ENCODE measurements at regions not wholly inside any gene's neighbourhood (a gene's known extent, or its start where the extent isn't known, plus 50 kb on each side); places are given as distances from the start of the nearest gene placed in this dataset.

DNA sequence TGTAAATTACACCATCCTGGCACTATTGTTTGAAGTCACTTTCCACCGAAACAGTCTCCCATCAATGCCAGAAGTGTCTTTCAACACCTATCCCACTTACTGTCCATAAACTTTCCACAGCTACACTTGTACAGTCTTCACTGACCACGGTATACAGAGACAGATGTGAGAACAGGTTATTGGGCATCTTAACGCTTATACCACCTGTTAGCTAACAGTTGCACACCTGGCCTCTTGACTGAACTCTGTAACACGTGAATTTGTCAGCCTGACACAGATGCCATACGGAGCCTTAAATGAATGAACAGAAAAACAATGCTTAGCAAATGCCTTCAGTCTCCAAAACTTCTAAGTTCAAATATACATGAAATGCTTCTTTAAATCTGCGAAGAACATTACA, 440.5 kb downstream of the SHQ1 start:
- no peaks in the 10 kb centered on the region for H3K9me3 Mint-ChIP-seq
- peaks cover 2% of the 10 kb centered on the region for H3K36me3 Mint-ChIP-seq (ENCODE audit: insufficient read depth)
- H3K4me1 Mint-ChIP-seq: peaks cover 78% of the 10 kb centered on the region
- DNase-seq (ENCODE audit: low spot score in 2 of 2) (no peak), ATAC-seq (replicated peaks; ENCODE audit: extremely low read depth, poor library complexity, severe bottlenecking) (no peak)
- H3K27me3 Mint-ChIP-seq: no peaks in the 10 kb centered on the region
- no peak overlapping the region for H3K27ac Mint-ChIP-seq (ENCODE audit: low read depth)
- no peak overlapping the region for H3K4me3 Mint-ChIP-seq

DNA sequence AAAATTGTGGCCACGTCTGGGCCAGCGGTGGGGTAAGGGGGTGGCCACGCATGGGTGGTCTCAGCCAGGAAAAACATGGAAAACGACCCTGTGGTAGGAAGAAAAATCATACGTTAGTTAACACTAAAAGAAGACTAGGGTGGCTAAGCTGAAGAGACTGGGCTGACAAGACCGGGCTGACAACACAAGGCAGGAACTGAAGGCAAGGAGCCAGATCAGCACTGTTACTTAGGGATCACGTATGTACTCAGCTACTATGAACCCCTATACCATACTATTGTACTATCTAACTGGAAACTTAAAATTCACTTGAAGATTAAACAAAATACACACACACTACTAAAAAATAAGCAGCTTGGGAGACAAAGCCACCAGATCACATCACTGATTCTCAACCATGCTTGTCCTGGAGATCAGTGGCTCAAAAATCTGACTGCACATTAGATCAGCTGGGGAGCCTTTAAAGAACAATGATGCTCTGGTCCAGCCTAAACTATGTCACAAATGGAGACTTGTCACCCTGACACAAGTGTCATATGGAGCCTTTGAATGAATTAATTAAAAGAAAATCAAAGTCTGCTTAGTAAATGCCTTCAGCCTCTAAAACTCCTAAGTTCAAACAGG, 442.2 kb downstream of the SHQ1 start:
- Mint-ChIP-seq H3K4me1 (peaks cover 68% of the 10 kb centered on the region), H3K9me3 (no peaks in the 10 kb centered on the region), H3K4me3 (no peak overlapping the region), H3K27ac (ENCODE audit: low read depth) (peak overlapping the region; percentile 4), H3K27me3 (no peaks in the 10 kb centered on the region), H3K36me3 (ENCODE audit: insufficient read depth) (peaks cover 2% of the 10 kb centered on the region)
- DNase-seq (ENCODE audit: low spot score in 2 of 2) (no peak), ATAC-seq (replicated peaks; ENCODE audit: extremely low read depth, poor library complexity, severe bottlenecking) (no peak)

DNA sequence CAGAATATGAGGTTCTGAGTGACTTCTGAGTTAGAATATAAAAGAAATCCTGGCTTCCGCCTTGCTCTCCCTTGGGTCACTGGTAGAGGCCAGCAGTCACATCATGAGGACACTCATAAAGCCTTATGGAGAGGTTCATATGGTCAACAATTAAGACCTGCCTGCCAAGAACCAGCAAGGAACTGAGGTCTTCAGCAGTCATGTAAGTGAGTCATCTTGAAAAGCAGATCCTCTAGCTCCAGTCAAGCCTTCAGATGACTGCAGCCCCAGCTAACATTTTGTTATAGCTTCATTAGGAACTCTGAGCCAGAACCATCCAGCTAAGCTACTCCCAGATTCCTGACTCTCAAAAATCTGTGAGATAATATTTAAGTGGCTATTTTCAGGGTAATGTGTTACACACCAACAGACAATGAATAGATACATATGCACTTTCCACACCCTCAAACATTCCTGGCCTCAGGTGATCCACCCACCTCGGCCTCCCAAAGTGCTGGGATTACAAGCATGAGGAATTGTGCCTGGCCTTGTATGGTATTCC, 447.2 kb downstream of the SHQ1 start:
- no peak for ATAC-seq (replicated peaks; ENCODE audit: extremely low read depth, poor library complexity, severe bottlenecking)
- no peak for DNase-seq (ENCODE audit: low spot score in 2 of 2)
- peaks cover 11% of the 10 kb centered on the region for H3K36me3 Mint-ChIP-seq (ENCODE audit: insufficient read depth)
- H3K4me3 Mint-ChIP-seq: no peak overlapping the region
- no peaks in the 10 kb centered on the region for H3K27me3 Mint-ChIP-seq
- no peaks in the 10 kb centered on the region for H3K9me3 Mint-ChIP-seq
- no peak overlapping the region for H3K27ac Mint-ChIP-seq (ENCODE audit: low read depth)
- peaks cover 60% of the 10 kb centered on the region for H3K4me1 Mint-ChIP-seq

DNA sequence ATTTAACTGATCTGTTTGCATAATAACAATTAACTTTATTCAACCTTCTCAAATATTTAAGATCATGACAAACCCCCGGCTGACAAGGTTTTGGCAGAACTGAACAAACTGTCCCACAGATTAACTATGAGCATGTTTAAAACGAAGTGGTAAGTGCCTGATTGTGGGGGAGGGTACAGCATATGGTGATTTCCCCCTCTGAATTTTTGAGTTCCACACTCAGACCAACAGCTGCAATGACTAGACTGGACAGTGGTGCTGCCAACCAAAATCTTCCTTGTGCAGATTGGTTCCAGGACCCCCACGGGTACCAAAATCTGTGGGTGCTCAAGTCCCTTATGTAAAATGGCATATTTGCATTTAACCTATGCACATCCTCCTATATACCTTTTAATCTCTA, 449.5 kb downstream of the SHQ1 start:
- Mint-ChIP-seq H3K4me1 (peaks cover 61% of the 10 kb centered on the region), H3K9me3 (no peaks in the 10 kb centered on the region), H3K36me3 (ENCODE audit: insufficient read depth) (peaks cover 9% of the 10 kb centered on the region), H3K27ac (ENCODE audit: low read depth) (no peak overlapping the region), H3K27me3 (no peaks in the 10 kb centered on the region), H3K4me3 (no peak overlapping the region)
- DNase-seq (ENCODE audit: low spot score in 2 of 2) (no peak), ATAC-seq (replicated peaks; ENCODE audit: extremely low read depth, poor library complexity, severe bottlenecking) (no peak)

DNA sequence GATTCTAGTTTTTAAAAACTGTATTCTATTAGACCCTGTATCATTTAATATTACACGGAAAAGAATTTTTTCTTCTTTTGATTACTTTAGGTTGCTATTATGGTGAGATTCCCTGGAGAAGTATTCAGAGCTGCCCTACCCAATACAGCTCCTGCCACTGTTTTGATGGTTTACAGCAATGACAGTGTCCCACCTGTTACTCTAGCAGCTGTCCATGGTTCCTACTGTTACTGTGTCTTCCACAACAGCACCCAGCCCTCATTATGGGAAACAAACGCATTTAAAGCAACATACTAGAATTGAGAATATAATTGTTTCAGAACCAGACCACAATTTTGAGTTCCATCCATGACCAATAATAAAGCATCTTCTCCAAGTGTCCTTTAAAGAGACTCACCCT, 450.7 kb downstream of the SHQ1 start:
- Mint-ChIP-seq H3K4me1 (peaks cover 64% of the 10 kb centered on the region), H3K27me3 (no peaks in the 10 kb centered on the region), H3K27ac (ENCODE audit: low read depth) (no peak overlapping the region), H3K9me3 (no peaks in the 10 kb centered on the region), H3K36me3 (ENCODE audit: insufficient read depth) (peaks cover 9% of the 10 kb centered on the region), H3K4me3 (no peak overlapping the region)
- ATAC-seq (replicated peaks; ENCODE audit: extremely low read depth, poor library complexity, severe bottlenecking): no peak
- DNase-seq (ENCODE audit: low spot score in 2 of 2): no peak

DNA sequence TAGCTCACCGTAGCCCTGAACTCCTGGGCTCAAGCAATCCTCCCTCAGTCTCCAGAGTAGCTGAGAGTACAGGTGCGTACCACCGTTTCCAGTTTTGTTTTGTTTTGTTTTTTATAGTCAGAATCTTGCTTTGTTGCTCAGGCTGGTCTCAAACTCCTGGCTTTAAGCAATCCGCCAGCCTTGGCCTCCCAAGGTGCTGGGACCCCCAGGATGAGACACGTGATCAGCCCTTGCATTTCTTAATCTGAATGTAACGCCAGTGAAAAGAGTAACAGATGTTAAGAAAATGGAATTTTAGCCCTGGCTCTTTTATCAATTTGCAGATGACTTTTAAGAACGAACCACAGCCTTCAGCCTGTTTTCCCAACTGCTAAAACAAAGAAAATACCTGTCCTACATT, 451.3 kb downstream of the SHQ1 start:
- peaks cover 64% of the 10 kb centered on the region for H3K4me1 Mint-ChIP-seq

DNA sequence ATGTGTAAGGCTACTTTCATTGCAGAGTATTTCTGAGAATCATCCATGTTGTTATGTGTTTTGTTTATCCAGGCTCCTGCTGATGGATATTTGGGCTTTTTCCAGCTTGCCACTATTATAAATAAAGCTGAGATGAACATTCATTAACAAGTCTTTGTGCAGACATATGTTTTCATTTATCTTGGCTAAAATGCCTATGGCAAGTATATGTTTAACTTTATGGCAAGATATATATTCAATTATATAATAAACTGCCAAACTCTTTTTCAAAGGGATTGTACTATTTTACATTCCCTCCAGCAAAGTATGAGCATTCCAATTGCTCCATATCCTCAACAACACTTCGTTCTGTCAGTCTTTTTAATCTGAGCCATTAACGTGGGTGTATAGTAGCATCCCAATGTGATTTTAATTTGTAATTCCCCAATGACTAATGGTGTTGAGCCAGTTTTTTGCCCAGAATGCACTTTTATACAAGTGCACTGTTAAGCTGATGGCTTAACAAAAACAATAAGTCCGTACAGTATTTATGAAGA, 452.4 kb downstream of the SHQ1 start:
- Mint-ChIP-seq H3K4me3 (no peak overlapping the region), H3K27ac (ENCODE audit: low read depth) (no peak overlapping the region), H3K9me3 (no peaks in the 10 kb centered on the region), H3K4me1 (peaks cover 58% of the 10 kb centered on the region), H3K27me3 (no peaks in the 10 kb centered on the region), H3K36me3 (ENCODE audit: insufficient read depth) (peaks cover 9% of the 10 kb centered on the region)
- ATAC-seq (replicated peaks; ENCODE audit: extremely low read depth, poor library complexity, severe bottlenecking): no peak
- DNase-seq (ENCODE audit: low spot score in 2 of 2): no peak

More for the DNA sequence above, 451.3 kb downstream of the SHQ1 start:
- H3K27ac Mint-ChIP-seq (ENCODE audit: low read depth): no peak overlapping the region
- no peak for ATAC-seq (replicated peaks; ENCODE audit: extremely low read depth, poor library complexity, severe bottlenecking)
- H3K4me3 Mint-ChIP-seq: no peak overlapping the region
- H3K9me3 Mint-ChIP-seq: no peaks in the 10 kb centered on the region
- DNase-seq (ENCODE audit: low spot score in 2 of 2): no peak
- peaks cover 9% of the 10 kb centered on the region for H3K36me3 Mint-ChIP-seq (ENCODE audit: insufficient read depth)
- no peaks in the 10 kb centered on the region for H3K27me3 Mint-ChIP-seq

DNA sequence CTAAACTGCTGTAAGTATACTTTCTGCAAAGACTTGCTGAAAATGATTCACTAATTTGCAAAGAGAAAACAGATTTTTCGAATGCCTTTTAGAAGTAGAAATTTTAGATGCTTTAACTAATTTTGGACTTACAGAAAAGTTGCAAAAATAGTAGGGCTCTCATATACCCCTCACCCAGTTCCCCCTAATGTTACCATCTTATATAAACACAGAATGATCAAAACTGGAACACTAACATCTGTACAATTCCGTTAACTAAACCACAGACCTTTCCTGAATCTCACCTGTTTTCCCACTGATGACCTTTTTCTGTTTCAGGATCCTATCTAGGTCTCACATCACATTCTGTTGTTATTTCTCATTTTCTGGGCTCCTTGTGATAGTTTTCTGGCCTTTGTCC, 454.8 kb downstream of the SHQ1 start:
- no peak overlapping the region for H3K27ac Mint-ChIP-seq (ENCODE audit: low read depth)
- no peak overlapping the region for H3K4me3 Mint-ChIP-seq
- H3K9me3 Mint-ChIP-seq: no peaks in the 10 kb centered on the region
- H3K27me3 Mint-ChIP-seq: no peaks in the 10 kb centered on the region
- no peak for ATAC-seq (replicated peaks; ENCODE audit: extremely low read depth, poor library complexity, severe bottlenecking)
- H3K4me1 Mint-ChIP-seq: peaks cover 51% of the 10 kb centered on the region
- DNase-seq (ENCODE audit: low spot score in 2 of 2): no peak
- H3K36me3 Mint-ChIP-seq (ENCODE audit: insufficient read depth): peaks cover 2% of the 10 kb centered on the region

DNA sequence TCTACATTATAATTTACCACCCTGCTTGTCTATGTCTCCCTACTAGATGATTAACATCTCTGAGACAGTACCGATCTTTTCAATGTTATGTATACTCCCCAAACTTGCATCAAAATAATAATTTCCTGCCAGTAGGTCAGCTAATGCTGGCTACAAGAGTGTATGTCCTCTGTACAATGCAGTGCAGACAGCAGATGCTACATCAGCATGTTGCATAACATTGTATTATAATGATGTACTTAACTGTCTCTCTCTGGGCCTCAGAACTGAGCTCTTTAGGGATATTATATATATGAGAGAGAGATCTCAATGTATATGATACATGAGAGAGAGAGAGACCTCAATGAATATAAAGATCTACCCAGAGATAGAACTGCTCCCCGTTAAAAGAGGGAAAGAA, 456.6 kb downstream of the SHQ1 start:
- Mint-ChIP-seq H3K36me3 (ENCODE audit: insufficient read depth) (no peaks in the 10 kb centered on the region), H3K27me3 (no peaks in the 10 kb centered on the region), H3K4me1 (peaks cover 48% of the 10 kb centered on the region), H3K27ac (ENCODE audit: low read depth) (no peak overlapping the region), H3K4me3 (no peak overlapping the region), H3K9me3 (no peaks in the 10 kb centered on the region)
- ATAC-seq (replicated peaks; ENCODE audit: extremely low read depth, poor library complexity, severe bottlenecking) (no peak), DNase-seq (ENCODE audit: low spot score in 2 of 2) (no peak)

DNA sequence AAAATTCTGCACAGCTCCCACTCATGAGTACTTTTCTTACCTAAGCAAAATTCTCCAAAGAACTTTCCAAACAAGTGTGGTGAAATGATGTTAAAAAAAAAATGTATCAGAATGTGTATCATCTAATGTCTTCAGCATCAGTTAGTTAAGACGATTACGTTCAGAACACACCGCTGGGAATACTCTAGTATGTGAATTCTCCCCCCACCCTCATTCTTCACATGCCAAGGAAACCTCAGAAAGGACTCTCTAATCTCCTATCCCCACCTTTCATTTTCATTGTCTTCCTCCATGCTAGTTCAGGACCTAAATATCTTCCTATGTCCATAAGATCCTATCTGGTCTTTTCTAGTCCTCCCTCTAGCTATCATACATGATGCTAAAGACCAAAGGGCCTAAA, 457.4 kb downstream of the SHQ1 start:
- Mint-ChIP-seq H3K27ac (ENCODE audit: low read depth) (no peak overlapping the region), H3K36me3 (ENCODE audit: insufficient read depth) (no peaks in the 10 kb centered on the region), H3K27me3 (no peaks in the 10 kb centered on the region), H3K4me3 (no peak overlapping the region), H3K4me1 (peaks cover 48% of the 10 kb centered on the region), H3K9me3 (no peaks in the 10 kb centered on the region)
- no peak for DNase-seq (ENCODE audit: low spot score in 2 of 2)
- no peak for ATAC-seq (replicated peaks; ENCODE audit: extremely low read depth, poor library complexity, severe bottlenecking)

DNA sequence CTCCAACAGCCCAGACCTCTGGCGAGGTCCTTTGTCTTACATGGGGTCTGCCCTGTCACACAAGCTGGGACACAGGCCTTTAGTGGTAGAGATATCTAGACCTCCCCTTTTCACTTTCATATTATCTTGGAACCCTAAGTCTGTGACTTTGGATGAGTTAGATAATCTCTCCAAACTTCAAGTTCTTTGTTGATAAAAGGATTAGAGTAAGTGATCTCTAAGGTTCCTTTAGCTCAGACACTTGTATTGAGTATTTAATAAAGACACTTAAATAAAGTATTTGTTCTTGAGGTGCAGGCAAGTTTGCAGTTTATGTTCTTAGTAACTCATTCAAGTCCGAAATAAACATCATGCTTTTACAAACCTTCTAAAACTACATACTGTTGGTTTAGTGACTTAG, 459.6 kb downstream of the SHQ1 start:
- H3K27me3 Mint-ChIP-seq: no peaks in the 10 kb centered on the region
- ATAC-seq (replicated peaks; ENCODE audit: extremely low read depth, poor library complexity, severe bottlenecking): no peak
- H3K4me3 Mint-ChIP-seq: no peak overlapping the region
- H3K27ac Mint-ChIP-seq (ENCODE audit: low read depth): peak overlapping the region; percentile 7
- no peaks in the 10 kb centered on the region for H3K36me3 Mint-ChIP-seq (ENCODE audit: insufficient read depth)
- peaks cover 47% of the 10 kb centered on the region for H3K4me1 Mint-ChIP-seq
- no peak for DNase-seq (ENCODE audit: low spot score in 2 of 2)
- H3K9me3 Mint-ChIP-seq: no peaks in the 10 kb centered on the region

DNA sequence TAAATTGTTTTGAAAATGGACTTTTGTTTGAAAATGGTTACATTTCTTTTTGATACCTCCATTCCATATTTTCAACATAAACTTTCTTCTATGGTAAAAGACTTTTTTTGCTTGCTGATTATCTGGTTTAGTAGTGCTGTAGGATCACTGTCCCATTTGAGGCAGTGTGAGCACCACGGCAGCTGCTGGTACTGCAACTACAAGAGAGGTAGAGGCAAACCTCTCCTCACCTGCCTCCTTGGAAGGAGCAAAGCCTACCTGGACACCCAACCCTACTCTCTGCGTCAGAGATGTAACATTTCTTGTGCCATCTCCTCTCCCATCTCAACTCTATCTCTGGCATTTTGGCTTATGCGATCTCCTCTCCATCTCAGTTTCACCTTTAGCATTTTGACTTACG, 460.1 kb downstream of the SHQ1 start:
- H3K9me3 Mint-ChIP-seq: no peaks in the 10 kb centered on the region
- H3K27ac Mint-ChIP-seq (ENCODE audit: low read depth): no peak overlapping the region
- no peak overlapping the region for H3K4me3 Mint-ChIP-seq

DNA sequence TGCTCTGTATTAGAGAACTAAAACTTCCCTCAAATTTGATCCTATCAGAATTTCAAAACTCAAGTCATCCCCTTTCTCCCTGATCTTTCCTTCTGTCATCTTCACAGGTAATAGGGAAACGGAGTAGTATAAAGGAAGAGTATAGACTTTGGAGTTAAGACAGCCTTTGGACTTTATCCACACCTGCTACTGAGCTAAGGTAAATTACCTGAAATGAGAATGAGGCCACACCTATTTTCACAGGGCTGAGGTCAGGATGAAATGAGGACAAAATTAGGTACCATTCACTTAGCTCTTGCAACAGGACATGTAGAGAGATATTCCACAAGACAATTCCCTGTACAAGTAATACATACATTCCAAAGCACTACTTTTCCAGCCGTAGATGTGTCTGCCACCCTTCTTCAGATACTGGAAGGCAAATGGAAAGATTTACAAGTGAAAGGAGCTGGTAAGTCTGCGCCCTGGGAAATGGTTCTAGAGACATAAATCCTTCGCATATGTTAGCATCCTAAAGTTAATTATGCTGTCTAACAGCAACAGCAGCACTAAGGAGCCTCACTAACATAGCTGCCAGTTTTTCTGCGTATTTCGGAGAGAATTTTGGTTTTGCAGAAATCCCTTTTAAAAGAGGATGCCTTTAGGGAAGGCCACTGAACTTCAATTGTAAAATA, 461.8 kb downstream of the SHQ1 start:
- peaks cover 58% of the 10 kb centered on the region for H3K4me1 Mint-ChIP-seq
- H3K9me3 Mint-ChIP-seq: no peaks in the 10 kb centered on the region
- no peaks in the 10 kb centered on the region for H3K36me3 Mint-ChIP-seq (ENCODE audit: insufficient read depth)
- H3K4me3 Mint-ChIP-seq: no peak overlapping the region
- DNase-seq (ENCODE audit: low spot score in 2 of 2) (no peak), ATAC-seq (replicated peaks; ENCODE audit: extremely low read depth, poor library complexity, severe bottlenecking) (no peak)
- H3K27ac Mint-ChIP-seq (ENCODE audit: low read depth): no peak overlapping the region
- no peaks in the 10 kb centered on the region for H3K27me3 Mint-ChIP-seq

More for the DNA sequence above, 460.1 kb downstream of the SHQ1 start:
- H3K4me1 Mint-ChIP-seq: peaks cover 47% of the 10 kb centered on the region
- H3K27me3 Mint-ChIP-seq: no peaks in the 10 kb centered on the region
- H3K36me3 Mint-ChIP-seq (ENCODE audit: insufficient read depth): no peaks in the 10 kb centered on the region
- DNase-seq (ENCODE audit: low spot score in 2 of 2) (no peak), ATAC-seq (replicated peaks; ENCODE audit: extremely low read depth, poor library complexity, severe bottlenecking) (no peak)

Data from central memory CD8-positive, alpha-beta T cell (primary cell).